GM10266 (cell line): ENCODE measurements at regions not wholly inside any gene's neighbourhood (a gene's known extent, or its start where the extent isn't known, plus 50 kb on each side); places are given as distances from the start of the nearest gene placed in this dataset.
"Not testable (repeated sequence)": the region's sequence is repeated elsewhere in the genome, so short reads cannot be mapped to it uniquely, and the experiment has no call there.

ENCODE experiments used
- DNase-seq: peaks from one replicate; pipeline ENCODE4 v3.0.0; 2012; ENCODE audit errors: extremely low spot score
- TF ChIP-seq, protein P1 (sequence below): IDR thresholded peaks from 2 replicates; pipeline ENCODE4 v1.5.1; 2012; ENCODE audit warnings: mild to moderate bottlenecking, low read depth; ENCODE audit not compliant: control insufficient read depth, insufficient read depth; ENCODE audit errors: missing control alignments

DNA sequence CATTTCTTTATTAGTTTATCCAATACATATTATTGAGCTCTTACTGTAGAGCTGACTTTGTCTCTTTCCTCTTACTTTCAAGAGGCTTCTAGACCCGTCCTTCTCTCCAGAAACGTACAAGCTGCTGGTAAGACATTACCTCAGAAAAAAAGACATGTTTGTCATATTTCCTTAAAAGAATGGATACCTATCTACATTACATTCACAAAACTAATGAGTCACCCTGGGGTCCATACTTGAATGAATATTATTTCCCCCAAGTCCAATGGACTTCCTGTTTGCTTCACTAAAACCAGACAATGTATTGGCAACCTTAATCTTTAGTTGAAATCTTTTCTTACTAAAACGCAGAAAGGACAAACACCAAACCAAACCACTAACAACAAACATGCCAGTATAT is 176.5 kb upstream of the CLNK start:
- TF ChIP-seq, protein P1, sequence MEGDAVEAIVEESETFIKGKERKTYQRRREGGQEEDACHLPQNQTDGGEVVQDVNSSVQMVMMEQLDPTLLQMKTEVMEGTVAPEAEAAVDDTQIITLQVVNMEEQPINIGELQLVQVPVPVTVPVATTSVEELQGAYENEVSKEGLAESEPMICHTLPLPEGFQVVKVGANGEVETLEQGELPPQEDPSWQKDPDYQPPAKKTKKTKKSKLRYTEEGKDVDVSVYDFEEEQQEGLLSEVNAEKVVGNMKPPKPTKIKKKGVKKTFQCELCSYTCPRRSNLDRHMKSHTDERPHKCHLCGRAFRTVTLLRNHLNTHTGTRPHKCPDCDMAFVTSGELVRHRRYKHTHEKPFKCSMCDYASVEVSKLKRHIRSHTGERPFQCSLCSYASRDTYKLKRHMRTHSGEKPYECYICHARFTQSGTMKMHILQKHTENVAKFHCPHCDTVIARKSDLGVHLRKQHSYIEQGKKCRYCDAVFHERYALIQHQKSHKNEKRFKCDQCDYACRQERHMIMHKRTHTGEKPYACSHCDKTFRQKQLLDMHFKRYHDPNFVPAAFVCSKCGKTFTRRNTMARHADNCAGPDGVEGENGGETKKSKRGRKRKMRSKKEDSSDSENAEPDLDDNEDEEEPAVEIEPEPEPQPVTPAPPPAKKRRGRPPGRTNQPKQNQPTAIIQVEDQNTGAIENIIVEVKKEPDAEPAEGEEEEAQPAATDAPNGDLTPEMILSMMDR = no peak
- no peak for DNase-seq

DNA sequence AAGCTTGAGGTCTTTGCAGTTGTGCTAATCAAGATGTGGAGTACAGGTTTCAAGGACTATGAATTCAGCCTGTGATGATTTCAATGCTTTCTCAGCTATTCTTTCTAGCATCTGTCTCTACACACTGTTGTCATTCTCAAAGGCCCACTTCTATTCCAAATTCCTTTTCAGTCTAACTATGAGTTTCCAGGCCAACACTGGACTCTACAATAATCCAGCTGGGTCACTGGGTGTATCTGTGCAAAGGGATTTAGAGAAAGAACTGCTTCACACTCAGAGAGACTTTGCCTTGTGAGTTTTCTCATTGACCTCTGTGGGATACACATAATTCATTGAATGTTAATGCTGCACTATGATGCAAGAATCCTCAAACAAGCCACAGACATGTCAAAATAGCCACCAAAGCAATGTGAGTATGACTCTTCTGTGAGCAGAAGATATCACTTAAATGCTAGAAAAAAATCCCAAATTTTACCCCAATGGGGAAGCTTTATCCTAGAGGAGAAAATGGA is 171.8 kb upstream of the CLNK start:
- TF ChIP-seq, protein P1 = no peak

DNA sequence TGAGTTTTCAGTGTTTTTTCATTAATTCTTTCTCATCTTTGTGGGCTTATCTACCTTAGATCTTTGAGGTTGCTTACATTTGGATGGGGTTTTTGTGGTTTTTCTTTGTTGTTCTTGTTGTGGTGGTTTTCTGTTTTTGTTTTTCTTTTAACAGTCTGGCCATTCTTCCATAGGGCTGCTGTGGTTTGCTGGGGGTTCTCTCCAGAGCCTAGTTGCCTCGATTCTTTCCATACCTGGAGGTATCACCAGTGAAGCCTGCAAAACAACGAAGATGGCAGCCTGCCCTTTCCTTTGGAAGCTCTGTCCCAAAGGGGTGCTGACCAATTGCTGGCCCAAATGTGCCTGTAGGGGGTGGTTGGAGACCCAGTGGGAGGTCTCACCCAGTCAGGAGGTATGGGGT is 168.6 kb upstream of the CLNK start:
- TF ChIP-seq, protein P1 = no peak
- no peak for DNase-seq

More for the DNA sequence above, 171.8 kb upstream of the CLNK start:
- no peak for DNase-seq

DNA sequence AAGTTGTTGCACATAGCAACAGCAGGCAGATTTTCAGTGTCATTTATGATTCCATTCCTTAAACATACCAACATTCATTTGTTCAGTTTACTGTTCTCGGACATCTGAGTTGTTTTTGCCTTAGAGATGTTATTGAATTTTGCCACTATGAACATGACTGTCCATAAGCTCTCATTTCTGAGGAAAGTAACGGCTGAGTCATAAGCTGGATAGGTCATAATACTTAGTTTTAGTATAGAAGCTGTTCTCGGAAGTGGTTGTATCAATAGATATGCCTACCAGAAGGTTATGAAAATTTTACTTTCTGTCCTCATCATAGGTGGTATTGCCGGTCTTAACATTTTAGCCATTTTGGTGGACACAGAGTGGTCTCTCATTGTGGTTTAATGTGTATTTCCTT is 157.1 kb upstream of the CLNK start:
- TF ChIP-seq, protein P1 = no peak
- no peak for DNase-seq

DNA sequence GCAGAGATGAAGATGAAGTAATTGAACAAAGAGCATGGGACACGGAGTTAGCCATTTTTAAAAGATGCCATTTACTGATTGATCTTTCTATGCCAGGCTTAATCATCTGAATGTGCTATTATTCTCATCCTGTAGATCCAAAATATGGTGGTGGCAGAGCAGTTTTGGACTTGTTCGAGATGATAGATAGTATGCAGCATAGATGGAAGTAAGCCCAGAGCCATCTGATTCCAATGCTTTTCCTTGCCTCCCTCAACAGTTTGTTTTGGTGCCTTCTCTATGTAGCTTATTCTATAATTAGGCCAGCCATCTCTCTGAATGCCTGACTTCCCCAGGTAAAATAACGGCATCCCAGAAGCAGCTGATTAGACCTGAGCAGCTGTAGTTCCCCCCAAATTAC is 152.6 kb upstream of the CLNK start:
- DNase-seq = no peak
- TF ChIP-seq, protein P1 = no peak

DNA sequence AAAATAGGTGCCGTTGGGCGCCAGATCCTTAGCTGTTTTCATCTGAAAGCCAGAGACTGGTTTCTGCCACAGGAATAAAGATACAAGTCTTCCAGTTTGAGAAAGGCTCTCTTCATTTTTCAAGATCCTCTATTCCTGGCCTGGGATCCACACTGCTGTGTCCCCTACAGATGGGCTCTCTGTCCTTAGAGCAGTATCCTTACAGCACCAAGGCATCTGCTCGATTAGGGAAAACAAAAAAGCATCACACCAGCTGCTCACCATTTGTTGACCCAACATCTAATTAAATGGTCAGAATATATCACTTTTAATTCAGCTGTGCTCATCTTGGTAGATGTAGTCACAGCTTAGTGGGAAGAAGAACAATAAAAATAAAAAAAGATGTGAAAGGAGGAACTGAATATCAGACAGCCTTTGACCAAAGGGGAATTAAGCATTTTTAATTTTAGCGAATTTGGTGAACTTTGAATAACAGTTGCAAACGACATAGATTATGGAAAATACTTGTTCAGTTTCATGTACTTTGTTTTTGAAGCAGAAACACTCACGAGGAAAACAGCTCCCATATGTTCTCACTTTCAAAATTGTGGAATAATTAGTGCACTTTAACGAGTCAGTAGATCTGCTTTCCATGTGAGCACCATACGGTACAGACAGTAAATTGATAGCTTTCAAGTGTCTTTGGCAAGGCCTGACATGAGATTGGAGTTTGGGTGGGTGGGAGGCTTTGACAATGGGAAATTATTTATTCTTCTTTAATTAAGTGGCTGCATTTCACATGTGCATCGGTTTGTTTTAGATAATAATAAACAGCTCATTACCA is 148.4 kb upstream of the CLNK start:
- TF ChIP-seq, protein P1 = no peak
- DNase-seq = no peak

DNA sequence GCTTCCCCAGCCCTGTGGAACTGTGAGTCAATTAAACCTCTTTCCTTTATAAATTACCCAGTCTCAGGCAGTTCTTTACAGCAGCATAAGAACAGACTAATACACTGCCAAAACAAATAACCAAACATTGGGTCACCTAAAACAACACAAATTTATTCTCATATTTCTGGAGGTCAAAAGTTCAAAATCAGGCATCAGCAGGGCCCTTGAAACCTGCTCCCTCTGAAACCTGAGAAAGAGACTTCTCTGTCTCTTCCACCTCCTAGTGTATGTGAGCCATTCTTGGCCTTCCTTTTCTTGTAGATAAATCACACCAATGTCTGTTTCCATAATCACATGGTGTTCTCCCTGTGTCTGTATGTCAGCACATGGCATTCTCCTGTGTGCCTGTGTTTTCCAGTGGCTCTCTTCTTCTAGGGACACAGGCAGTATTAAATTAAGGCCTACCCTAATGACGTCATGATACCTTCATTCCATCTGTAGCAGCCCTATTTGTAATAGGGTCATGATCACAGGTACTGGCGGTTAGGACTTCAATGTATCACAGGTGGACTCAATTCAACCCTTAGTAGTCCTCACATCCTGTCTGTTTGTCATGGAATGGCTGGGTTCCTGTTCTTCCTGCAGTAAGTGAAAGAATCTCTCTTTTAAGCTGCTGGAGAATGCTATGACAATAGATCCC is 147.3 kb upstream of the CLNK start:
- TF ChIP-seq, protein P1 = no peak
- no peak for DNase-seq

DNA sequence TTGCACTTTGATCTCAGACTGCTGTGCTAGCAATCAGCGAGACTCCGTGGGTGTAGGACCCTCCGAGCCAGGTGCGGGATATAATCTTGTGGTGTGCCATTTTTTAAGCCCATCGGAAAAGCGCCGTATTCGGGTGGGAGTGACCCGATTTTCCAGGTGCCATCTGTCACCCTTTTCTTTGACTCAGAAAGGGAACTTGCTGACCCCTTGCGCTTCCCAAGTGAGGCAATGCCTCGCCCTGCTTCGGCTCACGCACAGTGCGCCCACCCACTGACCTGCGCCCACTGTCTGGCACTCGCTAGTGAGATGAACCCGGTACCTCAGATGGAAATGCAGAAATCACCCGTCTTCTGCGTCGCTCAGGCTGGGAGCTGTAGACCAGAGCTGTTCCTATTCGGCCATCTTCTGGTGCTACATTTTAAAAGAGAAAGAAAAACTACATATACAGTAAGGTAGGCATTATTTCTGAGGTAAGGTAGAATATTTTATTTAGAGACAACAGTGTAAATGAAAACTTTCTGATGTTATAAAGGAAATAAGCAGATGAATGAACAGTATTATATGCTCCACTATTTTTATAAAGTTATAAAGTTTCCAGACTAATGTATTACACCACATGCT is 144.5 kb upstream of the CLNK start:
- DNase-seq = not testable (repeated sequence)
